HG03575 (cell line): ENCODE measurements at regions not wholly inside any gene's neighbourhood (a gene's known extent, or its start where the extent isn't known, plus 50 kb on each side); places are given as distances from the start of the nearest gene placed in this dataset.

Experiments
- ATAC-seq: cut with Tn5 transposase; IDR thresholded peaks from one replicate; pipeline ENCODE4 v1.9.1; 2021; ENCODE audit not compliant: unreplicated experiment, insufficient number of reproducible peaks, low FRiP score; ENCODE audit errors: extremely low read depth

- ATAC-seq: no peak
Measured at GRCh38 chr5:74083096-74083791, 457.2 kb downstream of the ARHGEF28 start.

- no peak for ATAC-seq
Measured at GRCh38 chr5:74082512-74083055, 456.6 kb downstream of the ARHGEF28 start.

- ATAC-seq: no peak
Measured at GRCh38 chr5:74081126-74081525, 455.1 kb downstream of the ARHGEF28 start.

DNA sequence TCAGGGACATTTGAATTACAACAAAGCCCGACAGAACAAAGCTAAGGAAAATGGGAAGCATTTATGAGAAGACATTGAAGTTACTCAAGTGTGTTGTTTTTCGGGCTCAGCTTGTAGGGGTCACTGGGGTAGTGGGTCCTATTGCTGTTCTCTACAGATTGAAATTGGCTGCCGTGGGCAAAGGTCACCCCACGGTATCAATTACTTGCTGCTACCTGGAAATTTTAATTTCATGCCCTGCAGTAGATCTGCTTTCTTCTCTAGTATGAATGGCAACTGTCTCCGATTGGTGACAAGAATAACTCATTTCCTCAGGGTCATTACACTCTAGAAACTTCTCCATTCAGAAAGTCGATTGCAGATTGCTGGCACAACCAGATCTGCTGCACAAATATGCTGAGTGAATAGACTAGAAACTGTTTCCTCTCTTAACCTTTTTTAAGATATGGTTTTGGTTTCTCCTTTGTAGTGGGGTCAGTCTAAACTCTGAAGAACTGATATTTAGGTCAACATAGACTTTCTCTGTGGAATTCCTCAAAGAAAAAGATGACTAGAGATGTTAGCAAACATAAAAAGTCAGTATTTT, 454.1 kb downstream of the ARHGEF28 start:
- ATAC-seq: no peak

GRCh38 chr5:74075501-74076484, 449.8 kb downstream of the ARHGEF28 start:
- ATAC-seq: no peak

- ATAC-seq: no peak
Measured at GRCh38 chr5:74074111-74074510, 448.1 kb downstream of the ARHGEF28 start.

- ATAC-seq: no peak
Measured at GRCh38 chr5:74073257-74073656, 447.3 kb downstream of the ARHGEF28 start.

DNA sequence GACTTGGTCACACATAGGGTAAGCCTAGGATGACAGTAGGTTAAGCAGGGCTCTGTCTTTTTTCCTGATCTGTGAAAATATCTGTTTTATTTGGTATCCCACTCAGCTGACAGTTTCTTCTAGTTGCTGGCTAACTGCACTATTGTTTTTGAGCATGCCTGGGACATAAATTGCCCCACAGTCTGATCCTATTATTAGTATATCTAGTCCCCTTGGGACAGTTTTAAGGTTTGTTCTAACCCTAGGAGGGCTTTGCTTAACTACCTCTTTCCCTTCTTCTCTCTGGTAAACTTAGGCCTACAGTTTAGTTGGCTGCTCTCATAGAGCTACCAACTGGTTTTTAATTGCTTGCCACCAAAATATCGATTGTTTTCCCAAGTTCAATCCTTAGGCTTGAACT, 446.6 kb downstream of the ARHGEF28 start:
- no peak for ATAC-seq

- ATAC-seq: no peak
Measured at GRCh38 chr5:74070766-74071165, 444.8 kb downstream of the ARHGEF28 start.

DNA sequence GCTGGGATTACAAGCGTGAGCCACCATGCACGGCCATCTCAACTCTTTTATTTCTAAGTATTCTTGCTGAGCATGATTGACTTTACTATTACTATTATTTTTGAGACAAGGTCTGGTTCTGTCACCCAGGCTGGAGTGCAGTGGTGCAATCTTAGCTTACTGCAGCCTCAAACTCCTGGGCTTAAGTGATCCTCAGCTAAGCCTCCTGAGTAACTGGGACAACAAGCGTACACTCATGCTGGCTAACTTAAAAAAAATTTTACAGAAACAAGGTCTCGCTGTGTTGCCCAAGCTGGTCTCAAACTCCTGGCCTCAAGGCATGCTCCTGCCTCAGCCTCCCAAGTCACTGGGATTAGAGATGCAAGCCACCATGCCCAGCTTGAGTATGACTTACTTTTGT, 443.7 kb downstream of the ARHGEF28 start:
- no peak for ATAC-seq

GRCh38 chr5:74067748-74068541, 441.9 kb downstream of the ARHGEF28 start:
- ATAC-seq: no peak

DNA sequence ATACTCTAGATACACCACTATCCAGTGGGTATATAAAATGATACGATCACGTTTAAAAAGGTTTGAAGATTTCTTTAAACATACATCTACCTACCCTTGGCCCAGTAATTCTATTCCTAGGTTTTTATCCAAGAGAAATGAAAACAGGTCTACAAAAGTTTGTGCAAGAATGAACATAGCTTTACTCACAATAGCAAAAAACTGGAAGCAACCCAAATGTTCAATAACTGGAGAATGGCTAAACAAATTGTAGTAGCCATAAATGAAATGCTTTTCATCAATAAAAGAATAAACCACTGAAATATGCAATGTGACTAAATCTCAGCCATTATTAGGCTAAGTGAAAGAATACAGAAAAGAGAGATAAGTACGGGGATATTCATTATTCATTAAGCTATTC, 438.9 kb downstream of the ARHGEF28 start:
- ATAC-seq: no peak

- ATAC-seq: no peak
Measured at GRCh38 chr5:74064225-74064624, 438.2 kb downstream of the ARHGEF28 start.

DNA sequence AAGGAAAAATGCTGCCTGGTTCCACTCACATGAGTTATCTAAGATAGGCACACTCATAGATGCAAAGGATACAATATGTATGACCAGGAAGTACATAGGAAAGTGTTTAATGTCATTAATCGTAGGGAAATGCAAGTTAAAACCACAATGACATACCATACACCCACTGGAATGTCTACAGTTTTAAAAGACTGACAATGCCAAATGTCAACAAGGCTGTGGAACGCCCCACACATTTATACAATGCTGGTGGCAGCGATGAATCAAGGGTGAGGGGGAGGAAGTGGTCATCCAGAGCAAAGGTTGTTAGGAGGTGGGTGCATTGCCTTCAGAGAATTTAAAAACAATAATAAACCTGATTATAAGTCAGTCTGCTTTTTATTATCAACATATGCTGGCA, 437.8 kb downstream of the ARHGEF28 start:
- ATAC-seq: no peak

DNA sequence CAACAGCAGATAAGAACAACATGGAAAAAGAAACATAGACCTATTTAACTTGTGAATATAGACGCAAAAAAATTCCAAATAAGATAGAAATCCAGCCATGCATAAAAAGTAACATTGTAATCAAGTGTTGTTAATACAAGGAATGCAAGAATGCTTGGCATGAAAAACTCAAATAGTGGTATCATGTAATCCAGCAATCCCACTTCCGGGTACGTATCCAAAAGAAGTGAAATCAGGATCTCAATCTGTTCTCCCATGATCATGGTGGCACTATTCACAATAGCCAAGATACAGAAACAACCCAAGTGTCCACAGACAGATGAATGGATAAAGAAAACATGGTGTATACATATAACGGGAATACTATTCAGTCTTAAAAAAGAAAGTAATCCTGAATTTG, 437.4 kb downstream of the ARHGEF28 start:
- ATAC-seq: no peak

- ATAC-seq: no peak
Measured at GRCh38 chr5:74061292-74061691, 435.3 kb downstream of the ARHGEF28 start.

- no peak for ATAC-seq
Measured at GRCh38 chr5:74059706-74060105, 433.7 kb downstream of the ARHGEF28 start.

DNA sequence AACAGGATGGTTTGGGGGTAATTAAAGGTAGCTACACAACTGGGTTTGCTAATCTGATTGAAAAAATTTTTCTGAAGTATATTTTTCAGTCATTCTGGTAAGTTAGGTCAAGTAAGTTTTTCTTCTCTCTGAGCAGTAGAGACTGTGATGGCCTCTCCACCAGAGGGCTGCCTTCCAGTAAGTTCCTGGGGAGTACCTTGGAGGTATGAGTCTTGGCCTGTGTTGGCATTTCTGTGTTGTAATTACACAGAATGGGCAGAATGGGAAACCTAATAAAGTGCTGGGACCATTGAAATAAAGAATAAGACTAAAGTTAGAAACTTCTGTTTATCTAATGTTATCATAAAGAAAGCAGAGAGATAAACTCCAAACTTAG, 430.8 kb downstream of the ARHGEF28 start:
- no peak for ATAC-seq
